ENCODE measurements at regions not wholly inside any gene's neighbourhood (a gene's known extent, or its start where the extent isn't known, plus 50 kb on each side); places are given as distances from the start of the nearest gene placed in this dataset.

DNA sequence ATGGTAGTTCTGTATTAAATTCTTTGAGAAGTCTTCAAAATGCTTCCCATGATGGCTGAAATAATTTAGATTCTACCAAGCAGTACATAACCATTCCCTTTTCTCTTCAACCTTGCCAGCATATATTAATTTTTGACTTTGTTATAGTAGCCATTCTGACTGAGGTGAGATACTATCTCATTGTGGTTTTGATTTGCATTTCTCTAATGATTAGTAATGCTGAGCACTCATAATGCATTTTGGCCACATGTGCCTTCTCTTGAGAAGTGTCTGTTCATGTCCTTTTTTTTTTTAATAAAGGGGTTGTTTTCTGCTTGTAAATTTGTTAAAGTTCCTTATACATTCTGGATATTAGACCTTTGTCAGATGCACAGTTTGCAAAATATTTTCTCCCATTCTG lies 173.9 kb downstream of the CALCRL start:
- no peak for DNase-seq

DNA sequence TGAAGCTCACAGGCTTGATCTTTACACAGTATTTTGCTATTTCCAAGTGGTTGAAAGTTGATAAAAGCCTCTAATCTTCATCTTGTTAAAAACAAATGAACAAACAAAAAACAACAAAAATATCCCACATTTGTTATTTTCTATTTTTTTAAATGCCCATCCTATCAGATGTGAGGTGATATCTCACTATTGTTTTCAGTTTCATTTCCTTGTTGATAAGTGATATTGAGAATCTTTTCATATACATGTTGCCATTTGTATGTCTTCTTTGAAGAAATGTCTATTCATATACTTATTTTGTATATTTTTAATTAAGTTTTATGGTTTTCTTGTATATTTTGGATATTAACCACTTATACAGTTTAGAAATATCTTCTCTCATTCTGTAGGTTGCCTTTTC lies 175.8 kb downstream of the CALCRL start:
- no peak for DNase-seq

DNA sequence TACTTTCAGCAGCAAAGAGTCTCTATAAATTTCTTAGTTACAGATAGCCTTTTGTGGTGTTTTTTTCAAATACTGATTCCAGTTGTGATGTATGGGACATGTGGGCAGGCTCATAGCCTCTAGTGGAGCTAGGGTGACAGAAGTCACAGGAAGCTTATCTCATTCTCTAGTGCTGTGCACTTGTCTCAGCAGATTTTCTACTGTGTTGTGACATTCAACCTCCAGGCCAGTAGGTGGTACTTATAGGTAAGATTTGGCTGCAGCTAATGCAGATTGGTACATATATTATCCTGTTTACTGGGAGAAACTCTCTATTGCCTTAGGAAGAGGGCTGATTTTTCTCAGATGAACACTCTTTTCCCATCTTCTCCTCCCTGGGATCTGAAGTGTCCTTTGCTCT lies 176.2 kb downstream of the CALCRL start:
- DNase-seq, result no peak

DNA sequence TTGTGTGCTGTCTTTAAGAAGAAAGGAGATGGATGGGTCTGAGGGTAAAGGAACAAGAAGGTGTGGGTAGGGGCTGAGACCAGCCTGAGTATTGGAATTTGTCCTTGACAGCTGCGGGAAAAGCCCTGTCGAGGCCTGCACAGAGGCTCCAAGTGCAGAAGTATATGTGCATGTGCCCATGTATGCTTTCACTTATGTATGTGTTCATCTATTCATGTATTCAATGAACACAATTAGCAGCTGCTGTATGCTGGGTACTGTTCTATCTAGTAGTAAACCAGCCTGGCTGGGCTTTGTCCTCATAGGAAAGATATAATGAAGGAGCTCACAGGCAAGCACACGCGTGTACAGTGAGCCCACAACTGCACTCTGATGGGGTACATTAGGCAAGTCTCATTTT lies 181.4 kb downstream of the CALCRL start:
- no peak for DNase-seq

DNA sequence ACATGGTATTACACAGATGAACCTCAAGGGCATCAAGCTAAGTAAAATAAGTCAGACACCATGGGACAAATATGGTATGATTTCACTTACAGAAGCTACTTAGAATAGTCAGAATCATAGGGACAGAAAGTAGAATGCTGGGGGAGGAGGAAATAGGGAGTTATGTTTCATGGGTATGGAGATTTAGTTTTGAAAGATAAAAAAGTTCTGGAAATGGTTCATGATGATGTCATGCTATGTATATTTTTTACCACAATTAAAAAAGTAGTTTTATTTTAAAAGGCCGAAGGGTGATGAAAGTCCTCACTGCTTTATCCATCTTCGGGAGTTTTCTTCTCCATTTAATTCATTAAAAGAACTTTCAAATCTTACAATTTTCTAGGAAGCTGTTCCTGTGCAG lies 181.9 kb downstream of the CALCRL start:
- no peak for DNase-seq

DNA sequence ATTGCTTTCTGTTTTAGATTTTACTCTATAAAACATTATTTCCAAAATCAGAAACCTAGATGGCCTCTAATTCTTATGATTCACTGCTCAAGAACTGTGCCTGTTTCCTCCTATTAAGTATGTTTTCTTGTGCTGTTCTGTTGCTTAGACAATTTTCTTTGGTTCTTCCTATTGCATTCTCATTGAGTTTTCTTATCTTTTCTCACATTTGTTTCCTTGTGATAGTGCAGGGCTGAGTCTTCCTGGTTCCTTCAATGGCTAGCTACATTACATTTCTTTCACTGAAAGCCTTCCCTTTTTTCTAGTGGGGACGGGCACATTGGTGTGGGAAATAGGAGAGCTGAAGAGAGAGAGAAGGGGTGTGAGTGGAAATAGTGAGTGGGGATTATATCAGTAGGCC lies 183.4 kb downstream of the CALCRL start:
- no peak for DNase-seq

DNA sequence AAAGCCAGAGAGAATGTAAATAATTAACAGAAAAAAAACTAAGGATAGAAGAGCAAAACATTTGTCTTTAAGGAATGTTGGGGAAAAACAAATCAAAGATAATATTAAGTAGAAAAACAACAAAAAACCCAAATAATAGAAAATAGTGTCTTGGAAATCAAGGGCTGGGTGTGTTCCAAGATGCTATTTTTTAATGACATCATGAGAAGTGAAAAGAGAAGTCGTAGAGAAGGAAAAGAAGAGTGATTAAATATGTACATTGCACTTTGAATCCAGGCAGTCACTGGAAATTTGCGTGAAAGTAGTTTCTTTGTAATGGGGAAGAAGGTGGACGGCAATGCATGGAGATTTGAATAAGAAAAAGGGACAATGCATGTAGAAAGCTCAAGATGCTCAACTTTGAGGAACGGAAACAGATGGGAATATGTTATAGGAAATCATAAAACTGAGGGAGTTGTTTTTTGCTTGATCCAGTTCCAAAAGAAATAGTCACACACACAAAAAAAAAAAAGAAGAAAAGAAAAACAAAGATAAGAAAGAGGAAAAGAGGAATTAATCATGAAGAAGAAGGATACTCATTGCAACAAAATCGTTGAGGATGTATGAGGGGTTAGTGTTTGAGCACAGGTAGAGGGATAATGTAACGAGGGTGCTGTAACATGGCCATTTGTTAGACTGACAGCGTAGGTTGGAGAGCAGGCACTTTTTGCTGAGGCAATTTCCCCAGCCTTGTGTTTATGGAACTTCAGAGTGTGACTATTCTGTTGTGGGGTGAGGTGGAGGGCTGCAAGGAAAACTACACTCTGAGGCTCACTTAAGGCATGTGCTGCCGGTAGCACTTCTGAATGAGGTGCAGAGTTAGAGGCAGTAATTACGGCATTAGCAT lies 184.1 kb downstream of the CALCRL start:
- DNase-seq, result no peak

DNA sequence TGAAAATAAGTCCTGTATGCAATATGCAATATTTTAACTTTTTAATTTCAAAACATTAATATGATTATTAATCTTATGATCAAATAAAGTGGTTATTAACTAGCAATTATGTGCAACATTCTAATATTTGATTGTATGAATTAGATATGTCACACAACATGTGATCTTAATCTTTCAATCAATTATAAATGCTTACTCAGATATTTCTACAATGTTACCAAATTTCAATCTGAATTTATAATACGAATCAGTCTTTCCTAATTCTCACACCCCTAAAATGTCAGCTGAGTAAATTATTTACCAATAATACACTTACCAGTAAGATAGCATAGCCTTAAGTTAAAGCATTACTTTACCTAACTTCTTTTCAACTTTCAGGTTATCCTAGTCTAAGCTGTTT lies 186.3 kb downstream of the CALCRL start:
- no peak for DNase-seq

DNA sequence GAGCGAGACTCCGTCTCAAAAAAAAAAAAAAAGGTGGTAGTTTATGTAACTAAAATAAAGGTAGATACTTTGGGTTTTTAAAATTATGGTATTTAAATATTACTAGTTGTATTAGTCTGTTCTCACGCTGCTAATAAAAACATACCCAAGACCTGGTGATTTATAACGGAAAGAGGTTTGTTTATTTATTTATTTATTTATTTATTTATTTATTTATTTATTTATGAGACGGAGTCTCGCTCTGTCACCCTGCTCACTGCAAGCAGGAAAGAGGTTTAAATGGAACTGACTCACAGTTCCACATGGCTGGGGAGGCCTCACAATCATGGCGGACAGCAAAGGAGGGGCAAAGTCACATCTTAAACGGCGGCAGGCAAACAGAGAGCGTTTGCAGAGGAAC lies 196.0 kb downstream of the CALCRL start:
- no peak for DNase-seq

DNA sequence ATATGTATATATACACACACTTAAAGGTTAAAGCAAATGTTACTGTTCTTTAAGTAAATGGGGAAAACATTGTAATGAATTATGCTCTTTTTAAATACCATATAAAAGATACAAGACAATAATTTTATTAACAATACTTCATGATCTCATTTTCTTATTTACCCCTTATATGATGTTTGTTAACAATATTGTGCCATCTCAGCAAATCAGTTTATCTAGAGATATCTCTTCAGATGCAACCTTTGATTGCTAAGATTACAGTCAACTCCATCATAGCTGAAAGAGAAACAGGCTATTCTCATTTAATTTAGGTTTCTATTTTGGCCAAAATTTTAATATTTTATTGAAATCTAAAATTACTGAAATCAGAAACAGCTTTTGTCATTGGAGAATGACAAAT lies 197.9 kb downstream of the CALCRL start:
- no peak for DNase-seq

DNA sequence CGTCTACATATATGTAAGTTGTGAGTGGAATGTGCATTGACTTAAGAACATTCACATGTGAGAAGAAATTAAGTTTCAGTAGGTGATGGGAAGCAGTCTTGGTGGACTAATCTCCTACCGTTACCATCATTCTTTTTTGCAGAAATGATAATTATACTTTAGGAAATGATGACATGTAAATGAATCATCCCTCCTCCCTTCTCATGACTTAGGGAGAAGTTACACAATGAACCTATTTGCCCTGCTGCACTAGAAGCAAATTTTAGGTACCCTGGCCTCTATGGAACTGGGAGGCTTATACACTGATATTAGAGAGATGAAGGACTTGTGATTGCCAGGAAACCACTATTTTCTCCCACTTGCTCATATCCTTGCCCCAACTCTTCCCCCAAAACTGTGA lies 214.2 kb downstream of the CALCRL start:
- DNase-seq, result no peak

DNA sequence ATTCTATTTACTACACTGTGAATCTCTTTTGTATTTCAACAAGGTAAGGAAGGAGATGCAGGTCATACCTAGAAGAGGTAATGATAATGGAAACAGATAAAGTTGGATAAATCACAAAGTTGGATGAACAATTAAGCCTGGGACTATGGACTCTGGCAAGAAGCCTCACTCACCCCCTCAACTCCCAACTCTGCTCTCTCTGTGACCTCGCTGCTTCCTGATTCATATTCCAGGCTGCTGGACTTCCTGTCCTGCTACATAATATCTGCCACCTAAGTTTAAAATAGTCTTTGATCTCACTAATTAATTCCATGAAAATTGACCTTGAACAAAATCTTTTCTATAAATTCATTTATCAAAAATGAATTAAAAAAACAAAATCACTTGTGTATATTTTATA lies 215.3 kb downstream of the CALCRL start:
- no peak for DNase-seq

DNA sequence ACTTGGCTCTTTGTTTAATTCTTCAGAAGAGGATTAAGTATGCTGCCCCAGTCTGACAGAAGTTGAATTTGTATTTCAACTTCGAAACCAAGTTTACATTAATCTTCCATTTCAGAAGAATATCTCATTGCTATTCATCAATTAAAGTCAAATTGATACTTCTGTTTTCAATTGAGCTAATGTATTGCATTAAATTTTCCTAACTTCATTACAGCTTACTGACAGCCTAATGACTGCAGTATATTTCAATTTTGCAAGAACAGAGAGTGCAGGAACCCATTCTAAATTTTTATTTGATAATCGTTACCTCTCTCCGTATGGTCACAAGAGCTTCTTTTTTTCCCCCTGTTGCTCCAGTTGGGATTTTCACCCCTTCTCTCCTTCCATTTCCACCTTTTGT lies 218.0 kb downstream of the CALCRL start:
- DNase-seq, result no peak

DNA sequence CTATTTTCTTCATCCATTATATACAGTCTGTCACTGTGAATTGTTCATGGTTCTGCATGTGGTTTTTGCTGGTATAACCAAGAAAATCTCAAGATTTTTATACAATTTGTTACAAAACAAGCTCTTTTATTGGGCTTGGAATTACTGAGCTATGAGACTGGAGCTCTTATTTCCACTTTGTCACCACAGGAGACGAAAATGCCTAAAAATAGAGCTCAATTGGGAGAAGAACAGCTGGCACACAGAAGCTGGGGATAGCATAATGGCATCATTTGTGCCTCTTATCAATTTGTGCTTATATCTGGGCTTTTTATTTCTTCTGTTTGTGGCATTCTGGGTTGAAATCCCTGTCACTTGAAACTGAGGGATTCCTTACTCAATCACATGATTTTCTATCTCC lies 219.1 kb downstream of the CALCRL start:
- DNase-seq, result no peak

DNA sequence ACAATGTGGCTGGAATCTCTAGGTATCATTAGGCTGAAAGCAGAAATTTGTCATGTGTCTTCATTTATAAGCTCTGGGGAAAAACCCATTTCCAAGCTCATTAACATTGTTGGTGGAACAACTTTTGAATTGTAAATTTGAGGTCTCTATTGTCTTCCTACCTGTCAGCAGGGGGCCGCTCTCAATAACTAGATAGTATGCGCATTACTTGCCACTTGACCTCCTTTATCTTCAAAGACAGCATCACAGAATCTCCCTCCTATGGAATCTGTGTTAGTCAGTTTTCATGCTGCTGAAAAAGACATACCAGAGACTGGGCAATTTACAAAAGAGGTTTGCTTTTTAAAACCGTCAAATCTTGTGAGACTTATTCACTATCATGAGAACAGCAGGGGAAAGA lies 223.1 kb downstream of the CALCRL start:
- DNase-seq, result no peak

DNA sequence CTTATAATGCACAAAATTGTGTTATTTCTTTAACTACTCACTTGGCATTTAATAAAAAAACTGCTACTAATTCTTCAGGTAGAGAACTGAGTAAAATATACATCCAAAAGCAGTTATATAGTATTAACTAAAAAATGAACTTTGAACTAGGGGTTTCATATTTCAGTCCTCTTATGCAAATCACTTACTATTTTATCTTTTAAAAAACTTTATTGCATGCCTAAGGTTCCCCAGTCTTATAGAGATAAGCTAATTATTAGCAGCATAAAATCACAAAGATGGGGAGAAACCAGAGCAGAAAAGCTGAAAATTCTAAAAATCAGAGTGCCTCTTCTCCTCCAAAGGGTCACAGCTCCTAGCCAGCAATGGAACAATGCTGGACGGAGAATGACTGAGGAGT lies 228.0 kb downstream of the CALCRL start:
- no peak for DNase-seq

DNA sequence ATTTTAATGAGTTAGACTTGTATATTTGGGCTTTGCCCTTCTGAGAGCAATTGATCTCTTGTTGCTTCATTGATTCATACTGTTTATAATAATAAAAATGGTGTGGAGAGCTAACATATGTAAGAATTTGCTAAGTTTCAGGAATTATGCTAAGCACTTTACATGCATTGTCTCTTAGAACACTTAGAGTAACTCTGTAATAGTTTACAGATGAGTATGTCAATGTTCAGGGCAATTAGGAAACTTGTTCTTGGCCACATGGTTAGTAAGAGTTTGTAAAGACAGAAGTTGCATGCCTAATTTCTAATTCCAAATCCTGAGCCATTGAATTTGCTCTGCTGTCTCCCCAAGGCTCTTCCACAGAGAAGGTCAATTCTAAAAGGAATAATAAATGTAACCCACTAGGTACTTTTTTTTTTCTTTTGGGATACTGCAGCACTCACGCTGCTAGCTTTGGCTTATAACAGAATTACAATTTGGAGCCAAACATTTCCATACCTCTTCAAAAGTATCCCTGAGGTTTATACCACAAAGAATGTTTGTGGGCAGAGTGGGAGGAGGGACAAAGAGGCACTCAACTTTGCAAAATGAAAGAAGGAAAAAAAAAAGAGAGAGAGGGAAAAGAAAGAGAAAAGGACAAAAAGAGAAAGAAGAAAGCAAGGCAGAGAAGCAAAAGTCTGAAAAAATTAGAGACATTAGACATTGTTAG lies 232.4 kb downstream of the CALCRL start:
- no peak for DNase-seq

DNA sequence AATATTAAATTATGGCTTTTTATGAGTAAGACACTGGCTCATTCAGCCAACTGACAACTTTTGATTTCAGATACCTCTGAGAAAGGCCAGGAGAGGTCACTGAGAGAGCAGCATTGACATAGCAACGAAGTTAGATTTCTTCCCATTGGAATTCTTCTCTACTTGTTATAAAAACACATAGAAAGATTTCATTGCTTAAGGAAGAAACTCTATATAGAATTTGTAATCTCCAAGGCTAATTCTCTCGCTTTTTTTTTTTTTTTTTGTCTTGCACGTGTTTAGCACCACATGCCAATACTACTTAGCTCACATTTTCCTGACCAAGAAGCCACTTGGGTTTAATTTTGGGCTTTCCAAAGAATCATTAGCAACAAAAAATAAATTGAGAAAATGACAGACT lies 233.7 kb downstream of the CALCRL start:
- DNase-seq, result no peak

DNA sequence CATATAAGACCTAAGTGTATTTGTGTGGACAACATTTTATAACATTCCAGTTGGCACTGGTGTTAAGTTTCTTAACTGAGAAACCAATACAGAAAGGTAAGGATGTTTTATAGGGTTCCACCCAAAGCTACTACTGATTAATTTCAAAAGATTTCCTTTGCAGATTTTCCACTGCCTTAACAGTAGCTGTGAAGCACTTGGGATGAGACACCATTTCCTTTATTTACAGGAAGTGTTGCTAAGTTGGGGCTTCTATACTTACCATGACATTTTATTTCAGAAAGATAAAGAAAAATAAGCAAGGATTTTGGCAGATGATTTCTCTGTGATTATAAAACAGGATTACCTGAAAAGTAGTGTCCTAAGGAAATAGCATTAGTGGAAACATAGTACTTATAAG lies 234.3 kb downstream of the CALCRL start:
- DNase-seq, result no peak

DNA sequence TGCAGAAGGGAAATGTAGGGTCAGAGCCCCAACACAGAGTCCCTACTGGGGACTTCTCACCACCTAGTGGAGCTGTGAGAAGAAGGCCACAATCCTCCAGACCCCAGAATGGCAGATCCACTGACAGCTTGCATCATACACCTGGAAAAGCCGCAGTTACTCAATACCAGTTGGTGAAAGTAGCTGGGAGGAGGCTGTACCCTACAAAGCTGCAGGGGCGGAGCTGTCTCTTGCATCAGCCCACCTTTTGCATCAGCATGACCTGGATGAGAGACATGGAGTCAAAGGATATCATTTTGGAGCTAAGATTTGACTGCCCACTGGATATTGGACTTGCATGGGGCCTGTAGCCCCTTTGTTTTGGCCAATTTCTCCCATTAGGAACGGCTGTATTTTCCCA lies 237.3 kb downstream of the CALCRL start:
- no peak for DNase-seq

DNA sequence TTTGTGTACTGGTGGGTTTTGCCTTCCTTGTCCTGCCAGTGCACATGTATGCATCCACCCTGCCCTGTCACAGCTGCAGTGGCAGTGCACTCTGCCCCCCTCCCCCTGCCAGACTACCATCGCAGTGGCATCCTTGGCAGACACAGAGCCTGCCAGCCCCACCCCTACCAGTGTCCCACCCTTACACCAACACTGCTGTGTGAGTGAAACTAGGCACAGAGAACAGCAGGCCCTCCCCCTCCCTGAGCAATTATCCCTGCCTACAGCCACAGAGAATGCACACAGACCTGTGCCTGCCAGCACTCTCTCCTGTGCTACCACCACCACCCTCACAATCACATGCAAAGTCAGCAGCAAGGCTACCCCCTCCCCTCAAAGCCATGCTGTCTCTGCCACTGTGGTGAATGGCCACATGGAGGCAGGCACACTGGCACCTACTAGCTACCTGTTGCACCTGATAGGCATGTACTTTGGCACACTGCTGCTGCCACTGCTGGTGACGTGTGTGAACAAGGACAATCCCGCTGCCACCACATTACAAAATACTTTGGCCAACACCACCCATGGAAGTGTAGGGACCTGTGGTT lies 239.8 kb downstream of the CALCRL start:
- no peak for DNase-seq

DNA sequence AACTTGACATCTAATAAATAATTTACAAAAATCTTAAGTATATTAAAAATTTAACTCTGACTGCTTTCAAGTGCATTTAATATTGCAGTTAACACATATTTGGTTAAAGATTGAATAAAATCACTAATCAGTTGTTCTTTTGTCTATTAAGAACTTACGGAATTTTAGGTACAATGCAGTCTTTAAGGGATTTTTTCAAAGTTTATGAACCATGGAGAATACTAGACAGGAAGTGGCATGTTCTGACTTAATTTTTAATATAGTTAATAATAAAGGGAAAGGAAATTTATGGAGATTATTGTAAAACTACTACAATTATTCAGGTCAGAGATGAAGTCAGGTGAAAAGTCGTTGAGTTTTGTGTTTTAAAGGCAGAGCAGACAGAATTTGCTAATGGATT lies 240.9 kb downstream of the CALCRL start:
- no peak for DNase-seq

DNA sequence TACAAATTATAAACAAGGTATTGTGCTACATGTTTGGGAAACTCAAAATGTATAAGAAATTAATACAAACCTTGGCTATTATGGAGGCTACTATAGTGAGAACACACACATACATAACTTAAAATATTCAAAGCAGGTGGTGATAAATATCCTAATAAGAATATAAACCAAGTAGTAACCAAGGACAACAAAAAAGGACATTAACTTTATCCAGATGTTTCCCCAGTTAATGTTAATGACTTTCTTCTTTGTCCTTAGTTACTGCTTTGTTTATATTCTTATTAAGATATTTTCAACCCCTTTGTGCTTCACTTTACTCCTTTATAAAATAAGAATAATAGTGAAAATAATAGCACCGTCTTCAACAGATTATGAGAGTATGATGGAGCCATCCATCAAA lies 241.6 kb downstream of the CALCRL start:
- no peak for DNase-seq

DNA sequence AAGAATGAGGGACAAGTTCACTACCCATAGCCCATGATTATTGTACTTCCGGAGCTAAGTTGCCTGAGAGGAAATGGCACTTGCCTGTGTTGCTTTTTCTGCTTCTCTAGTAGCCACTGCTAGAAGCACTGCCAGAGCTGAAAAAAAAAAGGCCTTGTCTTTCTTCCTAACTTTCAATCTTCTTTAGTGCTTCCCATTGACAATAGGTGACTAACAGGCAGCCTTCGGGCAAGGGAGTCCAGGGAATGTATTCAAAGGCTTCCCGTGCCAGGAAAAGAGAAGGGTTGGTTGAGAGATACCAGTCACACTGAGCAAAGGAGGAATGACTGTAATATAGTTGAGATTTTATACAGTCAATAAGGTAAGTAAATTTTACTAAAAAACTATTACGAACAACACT lies 242.0 kb downstream of the CALCRL start:
- DNase-seq, result no peak
